Adipocyte (in vitro differentiated cells): ENCODE measurements at regions not wholly inside any gene's neighbourhood (a gene's known extent, or its start where the extent isn't known, plus 50 kb on each side); places are given as distances from the start of the nearest gene placed in this dataset.

Source experiments
- DNase-seq: peaks from one replicate; pipeline ENCODE4 v3.0.0-alpha.2; 2015; ENCODE audit warnings: low read depth
- H3K27me3 ChIP-seq: replicated peaks from 2 replicates; pipeline ENCODE4 v1.7.0; 2013; ENCODE audit warnings: mild to moderate bottlenecking, low read length, moderate library complexity; ENCODE audit not compliant: control insufficient read depth, insufficient read depth
- H3K36me3 ChIP-seq: 2 replicates; pipeline ENCODE4 v1.7.0; 2013; ENCODE audit warnings: low read length, mild to moderate bottlenecking, moderate library complexity; ENCODE audit not compliant: control insufficient read depth, insufficient read depth, severe bottlenecking
- H3K4me1 ChIP-seq: 2 replicates; pipeline ENCODE4 v1.7.0; 2013; ENCODE audit warnings: mild to moderate bottlenecking, low read length, moderate library complexity; ENCODE audit not compliant: control insufficient read depth, insufficient read depth
- H3K4me3 ChIP-seq: 2 replicates; pipeline ENCODE4 v1.7.0; 2013; ENCODE audit warnings: mild to moderate bottlenecking, low read length, moderate library complexity
- H3K9ac ChIP-seq: 2 replicates; pipeline ENCODE4 v1.7.0; 2013; ENCODE audit warnings: mild to moderate bottlenecking, low read length, moderate library complexity
- H3K9me3 ChIP-seq: 2 replicates; pipeline ENCODE4 v1.7.0; 2013; ENCODE audit warnings: mild to moderate bottlenecking, low read length, moderate library complexity; ENCODE audit not compliant: control insufficient read depth

DNA sequence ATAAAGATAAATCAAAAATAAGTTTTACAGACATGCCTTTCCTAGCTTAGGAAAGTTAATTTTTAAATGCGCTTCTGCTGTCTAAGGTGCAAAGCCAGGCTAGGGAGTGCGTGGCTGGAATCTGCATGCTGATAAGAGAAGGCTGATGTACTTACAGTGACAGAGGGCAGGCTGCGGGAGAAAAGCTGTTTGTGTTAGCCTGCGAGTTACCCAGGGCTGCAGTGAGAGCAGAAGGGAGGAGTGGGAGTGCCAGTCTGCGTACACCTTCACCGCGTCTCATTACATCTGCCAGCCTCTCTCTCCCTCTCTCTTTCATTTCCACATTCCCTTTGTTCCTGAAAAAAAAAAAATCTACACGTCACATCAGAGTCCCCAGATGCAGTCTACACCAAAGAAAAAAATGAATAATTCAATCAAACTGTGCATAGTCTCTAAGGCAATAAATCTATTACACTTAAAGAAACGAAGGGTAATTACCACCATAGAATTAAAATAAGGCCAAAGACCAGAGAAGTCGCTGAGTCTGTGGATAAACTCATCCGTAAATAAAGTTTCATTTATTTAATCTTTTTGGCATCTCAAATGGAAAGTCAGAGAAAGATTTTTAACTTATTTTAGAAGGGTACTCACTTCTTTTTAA, 126.4 kb upstream of the C11orf58 start:
- Histone ChIP-seq H3K4me1 (peaks cover 15% of the 10 kb centered on the region), H3K9ac (no peak overlapping the region), H3K4me3 (no peak overlapping the region), H3K27me3 (peaks cover 82% of the 10 kb centered on the region), H3K36me3 (no peaks in the 10 kb centered on the region), H3K9me3 (no peaks in the 10 kb centered on the region)
- DNase-seq: no peak

DNA sequence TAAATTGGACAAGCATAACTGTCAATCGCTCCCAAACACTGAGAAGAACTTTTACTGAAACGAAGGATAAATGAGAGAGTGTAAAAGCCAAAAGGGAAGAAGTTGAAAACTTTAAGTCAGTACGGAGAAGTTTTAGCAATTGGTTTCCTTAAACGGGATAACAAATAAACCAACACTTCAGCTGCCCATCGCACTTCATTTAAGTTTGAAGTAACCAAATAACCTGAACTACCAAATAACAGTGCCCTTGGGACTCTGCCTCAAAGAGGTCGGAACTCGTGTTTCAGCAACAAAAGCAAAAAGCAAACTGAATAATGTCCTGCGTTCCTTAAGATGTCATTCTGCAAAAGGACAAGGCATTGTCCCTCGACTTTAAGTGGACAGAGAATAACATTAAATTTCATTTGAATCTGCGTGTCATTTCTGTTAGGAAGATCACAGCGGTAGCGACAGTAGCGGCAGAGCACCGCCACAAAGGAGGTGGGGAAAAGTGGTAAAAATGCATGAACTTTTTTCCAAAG, 127.0 kb upstream of the C11orf58 start:
- Histone ChIP-seq H3K4me3 (no peak overlapping the region), H3K4me1 (peaks cover 18% of the 10 kb centered on the region), H3K27me3 (peaks cover 82% of the 10 kb centered on the region)

DNA sequence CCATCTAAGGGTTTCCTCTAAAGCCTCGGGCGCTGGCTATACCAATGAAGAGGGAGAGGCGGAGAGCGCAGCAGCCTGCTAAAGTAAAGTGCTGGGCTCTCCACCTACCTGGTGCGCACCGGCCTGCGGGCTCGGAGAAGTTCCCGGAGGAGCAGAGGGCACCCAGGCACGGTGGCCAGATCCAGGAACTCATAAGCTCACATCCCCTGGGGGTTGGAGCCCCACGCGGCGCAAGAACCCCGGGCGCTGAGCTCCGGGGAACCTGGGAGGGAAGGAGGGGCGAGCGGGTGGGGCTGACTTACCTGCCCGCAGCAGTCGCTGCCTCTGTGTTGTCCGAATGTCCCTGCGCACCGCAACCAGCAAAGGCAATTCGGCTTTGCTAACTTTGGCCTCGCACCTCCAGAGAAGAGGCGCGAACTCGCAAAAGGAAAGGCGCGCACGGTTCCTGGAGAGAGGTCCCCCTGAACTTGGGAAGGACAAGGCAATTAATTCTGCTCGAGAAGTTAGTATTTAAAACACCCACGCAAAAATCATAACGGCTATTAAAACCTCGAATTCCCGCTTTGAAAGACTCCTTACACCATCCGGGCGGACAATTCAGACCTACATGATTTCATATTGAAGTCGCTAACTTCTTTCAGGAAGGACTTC, 127.6 kb upstream of the C11orf58 start:
- peaks cover 20% of the 10 kb centered on the region for H3K4me1 ChIP-seq
- H3K9ac ChIP-seq: no peak overlapping the region
- H3K27me3 ChIP-seq: peaks cover 79% of the 10 kb centered on the region
- H3K36me3 ChIP-seq: no peaks in the 10 kb centered on the region
- no peak overlapping the region for H3K4me3 ChIP-seq
- no peaks in the 10 kb centered on the region for H3K9me3 ChIP-seq
- no peak for DNase-seq

More for the DNA sequence above, 127.0 kb upstream of the C11orf58 start:
- H3K9me3 ChIP-seq: no peaks in the 10 kb centered on the region
- no peak for DNase-seq
- no peaks in the 10 kb centered on the region for H3K36me3 ChIP-seq
- no peak overlapping the region for H3K9ac ChIP-seq

DNA sequence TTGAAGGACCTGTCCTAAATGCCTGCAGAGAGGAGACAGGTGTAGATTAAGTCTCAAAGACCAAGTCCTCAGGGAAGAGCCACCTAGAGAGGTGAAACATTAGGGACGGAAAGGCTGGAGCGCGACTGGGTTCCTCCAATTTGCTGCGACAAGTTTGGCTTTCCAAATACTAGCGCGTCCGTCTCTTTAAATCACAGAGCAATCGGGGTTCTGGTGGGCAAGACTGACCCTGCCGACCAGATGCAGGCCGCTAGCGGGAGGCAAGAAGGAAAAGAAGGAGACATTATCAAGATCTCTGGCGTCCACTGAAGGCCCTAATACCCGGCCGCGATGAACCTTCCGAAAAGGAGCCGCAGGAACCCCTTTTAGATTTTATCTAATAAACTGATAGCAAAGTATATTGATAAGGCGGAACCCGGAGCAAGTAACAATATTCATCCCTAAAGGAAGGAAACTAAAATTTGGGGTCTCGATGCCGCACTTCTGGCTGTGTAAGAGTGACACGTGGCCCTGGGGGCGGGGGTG, 128.2 kb upstream of the C11orf58 start:
- H3K36me3 ChIP-seq: no peaks in the 10 kb centered on the region
- H3K27me3 ChIP-seq: peaks cover 73% of the 10 kb centered on the region
- peaks cover 20% of the 10 kb centered on the region for H3K4me1 ChIP-seq
- no peaks in the 10 kb centered on the region for H3K9me3 ChIP-seq
- H3K9ac ChIP-seq: no peak overlapping the region
- DNase-seq: no peak
- H3K4me3 ChIP-seq: no peak overlapping the region

DNA sequence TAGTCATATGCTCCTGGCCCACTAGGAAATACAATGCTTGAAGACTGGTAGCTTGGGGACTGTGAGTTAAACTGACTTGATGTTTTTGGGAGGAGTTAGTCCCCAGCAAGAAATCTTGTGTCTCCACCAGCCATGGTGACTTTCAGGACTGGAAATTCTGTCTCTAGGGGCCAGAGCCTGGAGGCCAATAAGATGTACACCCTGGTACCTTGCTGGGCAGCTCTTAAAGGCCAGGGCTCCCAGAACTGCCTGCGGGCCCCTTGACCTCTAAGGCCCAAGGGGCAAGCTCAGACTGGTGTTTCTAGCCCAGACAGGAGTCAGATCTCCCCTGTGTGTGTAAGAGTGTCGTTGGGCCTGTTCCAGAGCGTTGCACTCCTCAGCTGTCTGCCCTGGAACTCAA, 128.7 kb upstream of the C11orf58 start:
- Histone ChIP-seq H3K4me3 (no peak overlapping the region), H3K27me3 (peaks cover 68% of the 10 kb centered on the region), H3K9ac (no peak overlapping the region), H3K4me1 (peaks cover 20% of the 10 kb centered on the region), H3K9me3 (no peaks in the 10 kb centered on the region), H3K36me3 (no peaks in the 10 kb centered on the region)
- DNase-seq: no peak

DNA sequence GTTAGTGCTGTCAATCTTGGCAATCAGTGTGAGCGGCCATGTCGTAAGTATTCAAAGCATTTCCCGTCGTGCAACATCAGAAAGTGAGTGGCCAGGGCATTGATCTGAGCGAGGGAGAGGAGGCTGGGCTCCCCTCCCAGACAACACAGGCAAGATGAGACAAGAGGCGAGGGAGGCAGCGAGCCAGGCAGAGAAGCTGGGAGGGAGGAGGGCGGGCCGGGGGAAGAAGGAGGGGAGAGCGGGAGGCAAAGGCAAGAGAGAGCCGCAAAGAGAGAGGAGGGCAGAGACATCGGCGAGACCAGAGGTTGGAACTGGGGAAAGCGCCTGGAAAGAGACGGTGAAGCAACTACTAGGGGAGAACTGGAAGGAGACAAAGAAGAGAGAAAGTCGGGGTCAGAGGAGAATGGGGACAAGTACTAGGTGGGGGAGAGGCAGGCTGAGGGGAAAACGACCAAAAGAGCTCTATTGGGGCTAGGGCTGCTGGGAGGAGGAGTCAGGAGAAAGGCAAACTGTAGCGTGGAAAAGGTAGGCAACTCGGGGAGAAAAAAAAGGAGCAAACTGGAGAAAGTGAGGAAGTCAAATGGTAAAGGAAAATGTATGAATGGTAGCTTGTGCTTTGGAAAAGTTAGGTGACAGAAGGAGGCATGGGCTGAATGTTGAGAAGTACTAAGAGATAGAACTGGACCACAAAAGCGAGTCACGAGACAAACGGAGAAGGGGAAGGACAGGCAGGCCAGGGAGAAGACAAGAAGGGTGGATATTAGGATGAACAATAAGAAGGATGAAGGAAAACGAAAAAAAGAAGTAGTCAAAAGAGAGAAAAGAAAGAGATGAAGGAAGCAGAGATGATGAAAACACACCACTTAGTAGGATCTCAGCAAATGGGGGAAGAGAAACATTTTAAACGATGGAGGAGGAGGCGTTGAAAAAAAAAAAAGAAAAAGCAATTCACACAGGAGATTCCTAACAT, 130.5 kb upstream of the C11orf58 start:
- peaks cover 20% of the 10 kb centered on the region for H3K4me1 ChIP-seq
- H3K36me3 ChIP-seq: no peaks in the 10 kb centered on the region
- H3K4me3 ChIP-seq: peak overlapping the region; percentile 80
- no peaks in the 10 kb centered on the region for H3K9me3 ChIP-seq
- H3K9ac ChIP-seq: no peak overlapping the region
- peak; percentile 86 for DNase-seq
- peaks cover 63% of the 10 kb centered on the region for H3K27me3 ChIP-seq

DNA sequence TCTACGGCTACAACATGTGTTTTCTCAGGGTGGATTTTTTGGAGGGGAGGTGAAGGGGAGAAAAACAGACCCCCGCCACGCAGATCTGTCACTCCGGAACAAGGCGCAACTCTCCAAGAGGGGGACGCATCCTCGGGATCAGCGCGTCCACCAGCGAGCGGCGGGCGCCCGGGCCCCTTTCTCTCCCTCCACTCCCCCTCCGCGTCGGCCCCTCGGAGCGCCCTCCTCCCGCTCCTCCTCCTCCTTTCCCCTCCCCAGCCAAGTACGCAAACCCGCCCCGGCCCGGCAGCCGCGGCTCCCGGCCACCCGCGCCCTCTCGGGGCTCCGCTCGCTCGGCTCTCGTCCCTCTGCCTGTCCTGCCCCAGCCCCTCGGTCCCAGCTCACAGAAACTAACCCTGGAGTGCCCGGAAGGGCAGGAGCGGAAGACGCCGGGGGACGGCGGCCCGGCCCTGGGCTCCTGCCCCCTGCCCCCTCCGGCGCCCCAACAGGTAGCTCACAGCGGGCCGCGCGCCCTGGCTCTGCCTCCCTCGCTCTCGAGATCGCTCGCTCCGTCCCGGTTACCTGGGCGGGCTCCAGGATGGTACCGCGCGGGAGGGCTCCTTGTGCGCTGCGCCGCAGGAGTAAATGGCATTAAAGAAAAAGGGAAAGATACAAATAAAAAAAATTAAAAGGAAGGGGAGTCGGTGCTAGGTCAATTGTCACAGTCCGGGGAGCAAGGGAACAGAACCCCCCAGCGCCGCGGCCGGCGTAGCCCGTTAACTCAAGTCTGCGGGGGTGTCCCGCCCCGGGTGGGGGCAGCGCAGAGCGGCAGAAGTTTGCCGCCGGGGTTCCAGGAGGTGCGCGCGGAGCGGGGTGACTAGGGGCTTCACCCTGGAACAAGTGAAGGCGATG, 131.4 kb upstream of the C11orf58 start:
- Histone ChIP-seq H3K9ac (peak overlapping the region; percentile 34), H3K36me3 (no peaks in the 10 kb centered on the region), H3K4me1 (peaks cover 19% of the 10 kb centered on the region), H3K9me3 (no peaks in the 10 kb centered on the region), H3K27me3 (peaks cover 58% of the 10 kb centered on the region), H3K4me3 (peak overlapping the region; percentile 80)
- peak; percentile 77 for DNase-seq

DNA sequence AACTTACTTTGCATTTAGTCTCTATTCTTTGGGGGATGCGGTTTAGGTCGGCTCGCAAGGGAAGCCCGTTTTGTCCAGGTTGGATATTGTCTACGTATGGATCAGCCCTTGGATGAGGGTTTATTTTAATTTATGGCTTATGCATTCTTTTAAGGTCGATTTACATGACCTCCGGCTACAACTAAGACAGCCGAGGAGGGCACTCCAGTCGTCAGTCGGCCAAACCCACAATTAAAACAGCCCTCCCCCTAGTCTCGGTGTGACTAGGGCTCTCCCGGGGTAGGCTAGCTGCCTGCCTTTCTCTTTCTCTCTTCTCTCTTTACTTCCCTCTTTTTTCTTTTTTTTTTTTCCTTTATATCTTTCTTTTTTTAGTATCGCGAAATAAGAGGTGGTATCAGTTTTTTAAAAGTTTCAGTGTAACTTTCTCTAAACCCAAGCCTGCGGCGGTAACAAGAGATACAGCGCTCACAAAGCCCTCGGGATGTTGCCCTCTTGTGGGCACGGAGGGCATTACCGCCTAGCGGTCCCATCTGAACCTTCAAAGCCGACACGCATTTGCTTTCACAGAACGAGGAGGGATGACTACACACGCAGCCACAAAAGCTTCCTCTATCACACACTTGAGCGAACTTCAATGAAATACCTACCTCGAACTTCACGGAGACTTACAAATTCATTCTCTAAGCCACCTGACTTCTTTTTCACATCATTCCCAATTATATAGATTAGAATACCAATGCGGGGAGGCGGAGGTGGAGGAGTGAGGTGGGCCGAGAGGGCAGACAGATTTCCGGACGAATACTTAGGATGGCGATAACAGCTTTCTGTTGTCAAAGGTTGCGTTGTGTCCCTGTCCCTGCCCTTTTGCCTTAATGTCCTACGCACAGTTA, 132.3 kb upstream of the C11orf58 start:
- H3K9me3 ChIP-seq: no peaks in the 10 kb centered on the region
- peak overlapping the region; percentile 83 for H3K9ac ChIP-seq
- H3K4me3 ChIP-seq: peak overlapping the region; percentile 80
- H3K27me3 ChIP-seq: peaks cover 55% of the 10 kb centered on the region
- no peaks in the 10 kb centered on the region for H3K36me3 ChIP-seq
- peaks cover 19% of the 10 kb centered on the region for H3K4me1 ChIP-seq
- peak; percentile 97 for DNase-seq

DNA sequence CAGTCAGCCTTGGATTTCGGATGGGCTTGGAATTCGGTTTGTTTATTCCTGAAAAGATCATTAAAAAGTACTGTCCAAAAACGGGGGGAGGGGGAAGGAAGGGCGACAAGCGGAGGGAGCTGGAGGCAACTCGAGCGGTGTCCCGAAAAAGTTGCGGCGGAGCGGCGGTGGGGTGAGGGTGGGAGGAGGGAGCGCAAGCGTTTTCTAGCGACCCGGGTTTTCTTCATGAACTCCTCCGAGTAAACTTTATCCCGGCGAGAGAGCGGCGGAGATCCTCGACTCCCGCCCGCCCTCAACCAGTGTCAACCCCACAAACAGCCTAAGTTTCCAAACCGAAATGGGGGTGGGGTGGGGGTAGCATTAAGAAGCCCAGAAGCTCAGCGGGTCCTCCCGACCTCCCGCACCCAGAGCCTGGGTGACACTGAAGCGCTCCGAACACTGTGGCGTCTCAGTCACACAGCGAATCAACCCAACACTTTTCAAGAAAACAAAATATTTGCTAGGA, 133.0 kb upstream of the C11orf58 start:
- Histone ChIP-seq H3K36me3 (no peaks in the 10 kb centered on the region), H3K27me3 (peaks cover 48% of the 10 kb centered on the region), H3K9ac (peak overlapping the region; percentile 83), H3K4me3 (peak overlapping the region; percentile 80), H3K4me1 (peaks cover 19% of the 10 kb centered on the region), H3K9me3 (no peaks in the 10 kb centered on the region)
- DNase-seq: peak; percentile 78
